ENCODE measurements at regions not wholly inside any gene's neighbourhood (a gene's known extent, or its start where the extent isn't known, plus 50 kb on each side); places are given as distances from the start of the nearest gene placed in this dataset.

DNA sequence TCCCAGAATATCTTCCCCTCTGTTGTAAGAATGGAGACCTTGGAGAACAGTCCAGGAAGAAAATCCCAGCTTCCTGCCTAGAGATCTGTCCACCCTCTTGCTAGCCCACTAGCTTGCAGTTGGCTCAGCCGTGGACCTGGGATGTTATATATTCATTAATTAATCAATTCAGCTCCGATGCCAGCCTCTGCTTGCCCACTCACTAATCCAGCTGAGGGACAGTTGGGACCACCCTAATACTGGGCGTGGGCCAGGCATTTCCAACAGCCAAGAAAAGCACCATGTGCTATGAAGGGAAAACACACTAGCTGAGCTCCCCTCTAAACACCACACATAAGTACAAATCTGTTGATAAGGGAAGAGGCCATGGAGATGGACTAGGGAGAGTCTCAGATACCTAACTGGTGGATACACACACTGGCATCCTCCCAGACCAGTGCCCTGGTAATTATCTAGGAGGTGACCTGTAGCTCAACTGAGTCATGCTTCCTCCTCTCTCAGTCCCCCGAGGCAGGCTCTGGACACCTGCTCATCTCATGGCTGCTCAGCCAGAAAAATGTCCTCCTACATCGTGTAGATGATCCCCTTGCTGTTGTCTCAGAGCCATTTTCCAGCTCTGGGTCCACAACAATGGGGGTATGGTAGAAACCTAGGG lies 78.9 kb downstream of the ANKRD60 start (continued):
- TF ChIP-seq RXRA (IDR thresholded peaks at IDR 0.05; ENCODE audit: insufficient read depth, low read depth, low read length) (no peak), CTBP2 (IDR thresholded peaks at IDR 0.05; ENCODE audit: borderline replicate concordance, insufficient read depth, insufficient read length, low read length) (no peak), POLR2A (IDR thresholded peaks at IDR 0.05; ENCODE audit: control extremely low read depth in 1 of 2, low read depth in 2 of 2, low read length in 2 of 2) (no peak), SAP30 (IDR thresholded peaks at IDR 0.05; ENCODE audit: insufficient read depth, insufficient replicate concordance, low read length) (no peak), NANOG (IDR thresholded peaks at IDR 0.05; ENCODE audit: insufficient read depth, low read depth, low read length, poor library complexity, severe bottlenecking) (no peak)
- TF ChIP-seq, protein P1, sequence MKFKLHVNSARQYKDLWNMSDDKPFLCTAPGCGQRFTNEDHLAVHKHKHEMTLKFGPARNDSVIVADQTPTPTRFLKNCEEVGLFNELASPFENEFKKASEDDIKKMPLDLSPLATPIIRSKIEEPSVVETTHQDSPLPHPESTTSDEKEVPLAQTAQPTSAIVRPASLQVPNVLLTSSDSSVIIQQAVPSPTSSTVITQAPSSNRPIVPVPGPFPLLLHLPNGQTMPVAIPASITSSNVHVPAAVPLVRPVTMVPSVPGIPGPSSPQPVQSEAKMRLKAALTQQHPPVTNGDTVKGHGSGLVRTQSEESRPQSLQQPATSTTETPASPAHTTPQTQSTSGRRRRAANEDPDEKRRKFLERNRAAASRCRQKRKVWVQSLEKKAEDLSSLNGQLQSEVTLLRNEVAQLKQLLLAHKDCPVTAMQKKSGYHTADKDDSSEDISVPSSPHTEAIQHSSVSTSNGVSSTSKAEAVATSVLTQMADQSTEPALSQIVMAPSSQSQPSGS (IDR thresholded peaks at IDR 0.05; ENCODE audit: low read length): no peak

All from H1 (cell line).